HK-2 (cell line): ENCODE measurements at regions not wholly inside any gene's neighbourhood (a gene's known extent, or its start where the extent isn't known, plus 50 kb on each side); places are given as distances from the start of the nearest gene placed in this dataset.

Experiments used
- DNase-seq: peaks from one replicate; pipeline ENCODE4 v3.0.0-alpha.2; 2018; ENCODE audit not compliant: unreplicated experiment

GRCh38 chr5:167528651-167529050, 762.8 kb upstream of the WWC1 start:
- DNase-seq = no peak

DNA sequence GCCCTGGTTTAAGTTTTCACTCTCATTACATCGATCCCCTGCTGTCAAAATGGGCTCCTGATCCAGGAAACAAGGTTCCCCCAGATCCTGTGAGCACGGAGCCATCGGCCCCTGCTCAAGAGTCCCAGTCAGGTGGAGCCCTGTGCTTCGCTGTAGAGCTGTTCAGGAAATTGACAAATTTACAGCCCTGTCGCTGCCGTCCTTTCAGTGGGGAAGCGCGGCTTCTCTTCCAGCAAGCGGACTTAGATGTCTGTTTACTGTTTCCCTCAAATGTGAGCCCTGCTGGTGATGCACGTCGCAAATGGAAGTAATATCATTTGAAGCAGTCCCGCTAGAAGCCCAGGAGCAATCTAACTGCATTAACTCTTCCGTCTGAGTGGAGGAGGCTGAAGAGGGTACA, 760.9 kb upstream of the WWC1 start:
- DNase-seq = no peak

- no peak for DNase-seq
Measured at GRCh38 chr5:167533814-167534795, 757.3 kb upstream of the WWC1 start.

- no peak for DNase-seq
Measured at GRCh38 chr5:167539747-167540146, 751.7 kb upstream of the WWC1 start.

DNA sequence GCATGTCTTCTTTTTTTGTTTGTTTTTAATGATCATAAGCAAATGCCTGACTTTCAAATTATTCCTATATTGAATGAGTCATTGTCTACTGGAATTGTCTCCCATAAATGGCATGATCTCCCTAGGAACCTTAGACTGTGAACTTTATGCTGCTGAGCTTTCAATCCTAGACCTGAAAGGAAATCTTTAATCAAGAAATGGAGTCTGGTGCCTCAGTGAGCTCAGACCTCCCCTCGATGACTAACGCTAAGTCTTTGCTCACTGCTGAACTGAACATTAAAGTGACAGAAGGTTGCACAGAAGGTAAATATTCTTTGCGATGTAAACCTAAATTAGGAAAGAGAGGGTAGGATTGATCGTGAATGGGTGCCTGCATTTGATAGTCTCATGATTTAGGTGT, 745.2 kb upstream of the WWC1 start:
- no peak for DNase-seq

GRCh38 chr5:167552356-167552755, 739.1 kb upstream of the WWC1 start:
- DNase-seq = no peak

DNA sequence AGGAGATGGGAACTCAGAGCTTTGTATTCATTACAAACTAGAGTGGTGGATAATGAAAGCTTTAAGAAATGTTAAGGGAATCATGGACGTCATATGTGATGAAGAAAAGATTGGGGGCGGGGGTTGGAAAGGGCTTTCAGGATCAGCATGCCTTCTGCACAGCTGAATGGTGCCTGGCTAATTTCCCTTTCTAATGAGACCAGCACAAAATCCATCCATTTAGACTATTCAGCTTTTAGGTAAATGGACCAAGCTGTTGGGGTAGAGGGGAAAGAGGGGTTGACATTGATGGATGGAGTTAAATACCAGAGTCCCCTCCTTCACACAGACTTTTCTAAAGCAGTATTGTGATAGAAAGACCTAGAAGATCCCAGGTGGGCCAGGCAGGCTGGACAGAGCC, 737.9 kb upstream of the WWC1 start:
- no peak for DNase-seq

DNA sequence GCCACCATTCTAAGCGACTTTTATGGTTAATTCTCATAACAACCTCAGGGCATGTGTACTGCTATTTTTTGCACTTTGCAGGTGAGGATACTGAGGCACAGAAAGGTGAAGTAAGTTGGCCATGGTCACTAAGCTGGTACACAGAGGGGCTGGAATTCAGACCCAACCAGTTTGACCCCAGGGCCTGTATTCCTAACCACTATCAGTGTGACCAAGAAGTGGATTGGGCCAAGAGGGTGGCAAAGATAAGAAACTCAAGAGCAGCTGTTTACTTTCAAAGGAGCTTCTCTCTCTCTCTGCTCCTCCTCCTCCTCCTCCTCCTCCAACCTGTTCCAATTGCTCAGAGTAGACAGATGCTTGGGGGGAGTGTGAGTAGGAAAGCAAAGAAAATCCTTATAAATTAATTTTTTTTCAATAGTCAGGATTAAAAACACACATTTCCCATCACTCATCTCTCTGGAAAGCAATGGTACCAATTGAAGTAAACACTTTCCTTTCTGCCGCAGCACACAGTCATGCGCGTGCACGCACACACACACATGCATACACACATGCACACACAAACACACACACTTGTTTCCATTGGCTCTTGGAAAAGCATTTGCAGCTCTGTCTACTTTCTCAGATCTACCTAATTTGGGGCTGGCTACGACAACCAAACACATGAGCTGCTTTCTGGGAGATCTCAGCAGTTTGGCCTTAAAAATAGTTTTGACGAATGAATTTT, 736.7 kb upstream of the WWC1 start:
- DNase-seq = no peak

- DNase-seq = no peak
Measured at GRCh38 chr5:167555565-167556166, 735.8 kb upstream of the WWC1 start.

DNA sequence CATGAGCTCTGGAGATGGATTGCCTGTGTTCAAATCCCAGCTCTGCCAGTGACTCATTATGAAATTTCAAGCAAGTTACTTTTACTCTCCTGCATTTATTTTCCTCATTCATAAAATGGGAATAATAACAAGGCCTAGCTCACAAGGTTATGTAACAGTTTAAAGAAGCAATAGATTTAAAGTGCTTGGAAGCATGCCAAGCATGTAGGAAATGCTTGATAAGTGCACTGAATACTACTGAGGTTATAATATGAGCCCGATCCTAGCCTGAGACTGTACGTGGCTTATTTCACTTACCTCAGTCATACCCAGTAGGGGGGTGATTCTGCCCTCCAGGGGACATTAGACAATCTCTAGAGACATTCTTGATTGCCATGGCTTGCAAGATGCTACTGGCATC, 734.1 kb upstream of the WWC1 start:
- DNase-seq = no peak

DNA sequence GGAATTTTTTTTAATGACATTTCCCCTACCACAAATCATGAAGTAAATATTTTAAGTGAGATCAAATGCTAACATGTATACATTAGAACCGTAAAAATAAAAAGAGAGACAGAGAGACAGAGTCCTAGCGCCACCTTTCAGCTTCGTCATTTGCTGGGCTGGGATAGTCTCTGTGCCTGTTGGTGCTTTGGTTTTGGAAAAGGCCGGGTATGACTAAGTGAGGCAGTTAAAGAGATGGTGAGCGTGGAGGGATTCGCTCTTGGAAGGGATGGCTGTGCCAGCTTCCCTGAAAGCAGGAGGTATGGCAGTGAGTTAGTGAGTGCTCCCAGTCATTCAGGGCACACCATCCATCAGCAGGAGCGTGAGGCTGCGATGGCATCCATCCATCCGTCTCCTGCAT, 729.6 kb upstream of the WWC1 start:
- no peak for DNase-seq

- DNase-seq = no peak
Measured at GRCh38 chr5:167564275-167564674, 727.2 kb upstream of the WWC1 start.

- no peak for DNase-seq
Measured at GRCh38 chr5:167565189-167565954, 726.1 kb upstream of the WWC1 start.

- DNase-seq = no peak
Measured at GRCh38 chr5:167570431-167570830, 721.0 kb upstream of the WWC1 start.

GRCh38 chr5:167571824-167572223, 719.6 kb upstream of the WWC1 start:
- DNase-seq = no peak

- DNase-seq = no peak
Measured at GRCh38 chr5:167573370-167574127, 717.9 kb upstream of the WWC1 start.

- no peak for DNase-seq
Measured at GRCh38 chr5:167574464-167574863, 717.0 kb upstream of the WWC1 start.

DNA sequence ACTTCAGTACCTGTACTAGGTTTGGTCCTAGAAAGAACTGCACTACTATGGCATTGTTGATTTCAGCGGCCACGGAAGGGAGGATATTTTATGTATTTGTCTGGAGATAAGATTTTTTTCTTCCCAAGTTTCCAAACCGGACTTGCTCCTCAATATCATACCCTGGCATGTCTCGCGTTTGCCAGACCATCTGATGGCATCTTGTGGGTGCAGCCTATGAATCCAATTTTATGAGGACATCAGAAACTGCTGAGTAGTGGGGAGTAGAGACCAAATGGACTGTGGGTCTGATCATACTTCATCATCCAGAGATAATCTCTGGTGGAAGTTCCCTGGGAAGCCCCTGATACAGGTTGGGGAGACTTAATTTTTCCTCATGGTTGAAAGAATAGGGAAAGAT, 716.1 kb upstream of the WWC1 start:
- no peak for DNase-seq

GRCh38 chr5:167576126-167576525, 715.3 kb upstream of the WWC1 start:
- DNase-seq = no peak

DNA sequence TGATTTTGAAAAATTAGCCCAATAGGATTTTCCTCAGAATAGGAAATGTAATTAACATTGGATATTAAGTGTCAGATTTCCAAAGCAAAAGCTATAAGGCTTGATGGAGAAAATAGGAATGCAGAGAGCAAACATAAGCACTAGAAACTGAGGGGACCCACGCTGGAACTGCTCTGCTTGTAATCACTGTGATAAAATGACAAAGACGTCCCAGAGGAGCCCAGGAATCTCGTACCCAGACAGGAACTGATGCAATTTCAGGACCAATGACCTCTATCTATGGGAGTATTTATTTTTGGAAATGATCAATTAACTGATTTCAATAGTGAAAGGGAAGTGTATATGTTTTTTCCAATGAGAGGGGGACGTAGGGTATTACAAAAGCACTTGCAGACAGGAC, 714.5 kb upstream of the WWC1 start:
- no peak for DNase-seq

- no peak for DNase-seq
Measured at GRCh38 chr5:167577616-167578015, 713.8 kb upstream of the WWC1 start.
